K562 (cell line): ENCODE measurements at regions not wholly inside any gene's neighbourhood (a gene's known extent, or its start where the extent isn't known, plus 50 kb on each side); places are given as distances from the start of the nearest gene placed in this dataset.
"Not testable (repeated sequence)": the region's sequence is repeated elsewhere in the genome, so short reads cannot be mapped to it uniquely, and the experiment has no call there.

Source experiments
- ATAC-seq: fragments of 200-7000 bp; cut with Tn5 transposase; 3 replicates; pipeline ENCODE4 v1.9.1; 2020; ENCODE audit warnings: moderate library complexity
- BruUV-seq: library from RNA; stranded (reverse); fragments of 400-500 nt; replicated peaks from 2 replicates; lab custom pipeline; 2021; lab: Mats Ljungman, UMichigan
- CTCF ChIA-PET: fragments of 300-600 bp; formaldehyde crosslinking; extraction: SDS; loops from one replicate; lab custom pipeline; 2021; ENCODE audit warnings: low intra/inter-chr PET ratio; lab: Yijun Ruan, JAX
- POLR2A ChIA-PET: fragments of 300-600, 350-650 bp; sonication (Branson Sonifier 250); formaldehyde crosslinking; extraction: SDS; loops from one replicate; lab custom pipeline; 2021; ENCODE audit warnings: antibody characterized with exemption, inconsistent platforms; lab: Yijun Ruan, JAX
- DNase-seq, 4 experiments: peaks; one replicate each; pipeline versions ENCODE4 v3.0.0 to v3.0.0-alpha.2; 2011 to 2018; ENCODE audit warnings: low spot score in 3 of 4, mixed read lengths in 3 of 4; ENCODE audit errors: extremely low read depth in 1 of 4
- FAIRE-seq: peaks from 2 replicates; lab custom pipeline; 2011; peaks lifted over from hg19 to GRCh38; lab: Jason Lieb, UNC
- H2AFZ ChIP-seq: 2 replicates; pipeline ENCODE4 v1.6.0; 2011; ENCODE audit warnings: low read depth, low read length, control low read depth, inconsistent platforms
- H3K27ac ChIP-seq: fragments of 200-600 bp; 3 replicates; pipeline ENCODE4 v1.8.0; 2011; ENCODE audit warnings: low read depth, mild to moderate bottlenecking, control low read depth, inconsistent platforms, low read length, moderate library complexity, mixed read lengths; ENCODE audit errors: extremely low read depth
- H3K27me3 ChIP-seq, 2 experiments: fragments of 300-600 bp in 1 of 2; 2 replicates in 1 of 2; 3 replicates in 1 of 2; pipeline versions ENCODE4 v1.6.0 to v1.8.0; 2011; ENCODE audit warnings: inconsistent platforms in 2 of 2, low read length in 2 of 2, mild to moderate bottlenecking in 1 of 2, mixed read lengths in 1 of 2, moderate library complexity in 1 of 2; ENCODE audit not compliant: control insufficient read depth in 2 of 2, insufficient read depth in 2 of 2
- H3K36me3 ChIP-seq: fragments of 300-600 bp; 3 replicates; pipeline ENCODE4 v1.8.0; 2011; ENCODE audit warnings: mild to moderate bottlenecking, low read length, inconsistent platforms; ENCODE audit not compliant: control insufficient read depth, insufficient read depth
- H3K4me1 ChIP-seq, 2 experiments: fragments of 200-600 bp in 1 of 2; replicated peaks in 1 of 2; 2 replicates in 1 of 2; 3 replicates in 1 of 2; pipeline versions ENCODE4 v1.5.1 to v1.8.0; 2011; ENCODE audit warnings: inconsistent platforms in 2 of 2, low read length in 2 of 2, mild to moderate bottlenecking in 1 of 2, mixed read lengths in 1 of 2, moderate library complexity in 1 of 2; ENCODE audit not compliant: control insufficient read depth in 2 of 2, insufficient read depth in 2 of 2
- H3K4me2 ChIP-seq: 2 replicates; pipeline ENCODE4 v1.6.1; 2011; ENCODE audit warnings: low read length, control low read depth, inconsistent platforms, mixed read lengths; ENCODE audit not compliant: insufficient read depth
- H3K4me3 ChIP-seq: fragments of 200-600 bp; sonication (generic), shearing (Covaris generic); 2 replicates; pipeline ENCODE4 v1.5.1; 2016; ENCODE audit warnings: control low read depth, inconsistent platforms
- H3K79me2 ChIP-seq: fragments of 200-600 bp; 3 replicates; pipeline ENCODE4 v1.8.0; 2011; ENCODE audit warnings: low read length, inconsistent platforms; ENCODE audit not compliant: control insufficient read depth, insufficient read depth
- H3K9ac ChIP-seq, 2 experiments: 2 replicates each; pipeline versions ENCODE4 v1.6.0 to v1.6.1; 2011; ENCODE audit warnings: low read depth in 2 of 2, low read length in 2 of 2, control low read depth in 1 of 2, inconsistent platforms in 1 of 2, mild to moderate bottlenecking in 1 of 2, mixed read lengths in 1 of 2; ENCODE audit not compliant: insufficient read depth in 1 of 2
- H3K9me1 ChIP-seq: one replicate; pipeline ENCODE4 v1.6.0; 2011; ENCODE audit warnings: inconsistent platforms, mild to moderate bottlenecking, low read length, moderate library complexity; ENCODE audit not compliant: control insufficient read depth, insufficient read depth
- H3K9me3 ChIP-seq: replicated peaks from 2 replicates; pipeline ENCODE4 v1.5.1; 2011; ENCODE audit warnings: low read depth, low read length, inconsistent platforms; ENCODE audit not compliant: control insufficient read depth, insufficient read depth
- H4K20me1 ChIP-seq: replicated peaks from 2 replicates; pipeline ENCODE4 v1.6.1; 2011; ENCODE audit warnings: low read length, inconsistent platforms, mixed read lengths; ENCODE audit not compliant: control insufficient read depth, insufficient read depth
- AFF4 ChIP-seq: sonication (generic); formaldehyde crosslinking; IDR thresholded peaks from 2 replicates; pipeline ENCODE4 v1.8.0; 2023; ENCODE audit warnings: mild to moderate bottlenecking, missing genetic modification reagents
- RHOXF2B ChIP-seq: fragments of 250-450 bp; sonication (Bioruptor Pico); conservative IDR thresholded peaks from 2 replicates; pipeline ENCODE4 v1.5.1; 2021
- ZNF354B ChIP-seq: fragments of 250-450 bp; sonication (Bioruptor Pico); IDR thresholded peaks from 2 replicates; pipeline ENCODE4 v1.4.0; 2020
- ZNF507 ChIP-seq: conservative IDR thresholded peaks from 2 replicates; pipeline ENCODE4 v1.6.1; 2017; ENCODE audit warnings: missing genetic modification characterization, missing compliant biosample characterization
- ZNF699 ChIP-seq: fragments of 250-450 bp; sonication (Bioruptor Pico); IDR thresholded peaks from 2 replicates; pipeline ENCODE4 v1.8.0; 2021; ENCODE audit warnings: mild to moderate bottlenecking, moderate library complexity; ENCODE audit not compliant: insufficient replicate concordance
- WGBS: fragments of 100-300 bp; shearing (Covaris generic); methylation state at CpG from one replicate; pipeline ENCODE4 v1.1.6; 2016; ENCODE audit warnings: low coverage, mixed read lengths; ENCODE audit not compliant: insufficient coverage; ENCODE audit errors: missing lambda C conversion rate; 5-methylcytosine and 5-hydroxymethylcytosine counted together
- in situ Hi-C: fragments of 300-500 bp; cut with MboI; formaldehyde crosslinking; loops from 4 replicates; pipeline ENCODE4 v1.15.0; 2018; ENCODE audit warnings: inconsistent platforms, mixed read lengths
- intact Hi-C: fragments of 100-400 bp; cut with micrococcal nuclease; formaldehyde crosslinking; loops from 2 replicates; pipeline ENCODE4 v1.14.2; 2022

- 0 out of 2 replicates have a peak, but pooled peaks have one; percentile 29 for TF ChIP-seq AFF4 (CRISPR knock-in tag)
These were observed 51.6 kb upstream of the VPREB1 start (continued) for GRCh38 chr22:22193006-22193405.

GRCh38 chr22:22189796-22190195 lies 54.8 kb upstream of the VPREB1 start:
- POLR2A ChIA-PET: interaction anchor here (1.6 to 3.4 kb wide), 3 partner anchors 10 to 18 kb away, joined by 4 to 11 read pairs (median 8); no protein-coding TSS in a partner anchor
- H3K4me2 ChIP-seq, H3K4me3 ChIP-seq, H2AFZ ChIP-seq, H3K36me3 ChIP-seq, ATAC-seq, H3K4me1 ChIP-seq, FAIRE-seq, H3K27ac ChIP-seq, H3K79me2 ChIP-seq, H3K9me3 ChIP-seq, DNase-seq, H3K9me1 ChIP-seq, in situ Hi-C loops, intact Hi-C loops, H4K20me1 ChIP-seq, CTCF ChIA-PET, BruUV-seq, H3K9ac ChIP-seq: not testable (repeated sequence)
- TF ChIP-seq ZNF699 (CRISPR knock-in tag) (peak; percentile 22), RHOXF2B (CRISPR knock-in tag) (0 out of 2 replicates have a peak, but pooled peaks have one; percentile 9), ZNF354B (CRISPR knock-in tag) (peak; percentile 91), ZNF507 (peak; percentile 100)
- WGBS: 2% methylated on average over 3 of the region's 4 CpGs
- H3K27me3 ChIP-seq: peaks cover 13 to 23% of the 10 kb centered on the region in 2 experiments
